Ishikawa (cell line): ENCODE measurements at regions not wholly inside any gene's neighbourhood (a gene's known extent, or its start where the extent isn't known, plus 50 kb on each side); places are given as distances from the start of the nearest gene placed in this dataset.

Experiments used
- RAD21 ChIP-seq: IDR thresholded peaks from 2 replicates; pipeline ENCODE4 v1.6.1; 2012; ENCODE audit warnings: low read depth
- YY1 ChIP-seq: IDR thresholded peaks from 2 replicates; pipeline ENCODE4 v1.6.1; 2012; ENCODE audit warnings: low read depth
- TF ChIP-seq, protein P1 (sequence below): IDR thresholded peaks from 2 replicates; pipeline ENCODE4 v1.6.1; 2012

DNA sequence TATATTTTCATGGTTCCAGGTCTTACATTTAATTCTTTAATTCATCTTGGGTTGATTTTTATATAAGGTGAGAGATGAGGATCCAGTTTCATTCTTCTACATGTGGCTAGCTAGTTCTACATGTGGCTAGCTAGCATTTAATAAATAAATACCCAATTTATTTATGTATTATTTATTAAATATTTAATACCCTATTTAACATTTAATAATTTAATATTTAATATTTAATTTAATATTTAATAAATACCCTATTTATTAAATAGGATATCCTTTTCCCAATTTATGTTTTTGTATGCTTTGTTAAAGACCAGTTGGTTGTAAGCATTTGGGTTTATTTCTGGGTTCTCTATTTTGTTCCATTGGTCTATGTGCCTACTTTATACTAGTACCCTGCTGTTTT, 111.0 kb upstream of the PCLO start:
- TF ChIP-seq, protein P1, sequence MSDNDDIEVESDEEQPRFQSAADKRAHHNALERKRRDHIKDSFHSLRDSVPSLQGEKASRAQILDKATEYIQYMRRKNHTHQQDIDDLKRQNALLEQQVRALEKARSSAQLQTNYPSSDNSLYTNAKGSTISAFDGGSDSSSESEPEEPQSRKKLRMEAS: no peak
- TF ChIP-seq YY1 (no peak), RAD21 (no peak)
